Sigmoid colon (tissue), 6 donors: ENCODE measurements at regions not wholly inside any gene's neighbourhood (a gene's known extent, or its start where the extent isn't known, plus 50 kb on each side); places are given as distances from the start of the nearest gene placed in this dataset.
"Not testable (repeated sequence)": the region's sequence is repeated elsewhere in the genome, so short reads cannot be mapped to it uniquely, and the experiment has no call there.

Experiments used
- DNase-seq: peaks from one replicate; pipeline ENCODE4 v3.0.0-alpha.2; 2019
- H3K27ac ChIP-seq, 4 donors: fragments of 200-600 bp; sonication (generic); one replicate each; pipeline ENCODE4 v1.5.1; 2016 to 2019; ENCODE audit warnings: mild to moderate bottlenecking in 1 of 4
- H3K27me3 ChIP-seq, 3 donors: fragments of 200-600 bp; sonication (generic); one replicate each; pipeline ENCODE4 v1.5.1; 2019; ENCODE audit warnings: mild to moderate bottlenecking in 1 of 3
- H3K36me3 ChIP-seq, 4 donors: fragments of 200-600 bp; sonication (generic); one replicate each; pipeline ENCODE4 v1.5.1; 2016 to 2019
- H3K4me1 ChIP-seq, 4 donors: fragments of 200-600 bp; sonication (generic); one replicate each; pipeline ENCODE4 v1.5.1; 2017 to 2019
- H3K4me3 ChIP-seq, 4 donors: fragments of 200-600 bp; sonication (generic); one replicate each; pipeline ENCODE4 v1.5.1; 2017 to 2019; ENCODE audit warnings: mild to moderate bottlenecking in 2 of 4, moderate library complexity in 1 of 4
- H3K9me3 ChIP-seq, 4 donors: fragments of 200-600 bp in 3 of 4; sonication (generic) in 3 of 4; one replicate each; pipeline versions ENCODE4 v1.5.1 to v1.6.1; 2013 to 2019
- CTCF ChIP-seq, 4 experiments: fragments of 450-650 bp in 3 of 4; fragments of 200-600 bp in 1 of 4; IDR thresholded peaks; one replicate each; pipeline ENCODE4 v1.5.1; 2016 to 2019; ENCODE audit warnings: antibody characterized with exemption in 4 of 4, mild to moderate bottlenecking in 3 of 4, moderate library complexity in 2 of 4
- EP300 ChIP-seq, 4 donors: sonication (generic); formaldehyde crosslinking; IDR thresholded peaks; one replicate each; pipeline ENCODE4 v1.6.1; 2017; ENCODE audit warnings: antibody characterized with exemption in 4 of 4
- POLR2A ChIP-seq, 2 donors: fragments of 450-650 bp; IDR thresholded peaks; one replicate each; pipeline ENCODE4 v1.6.1; 2016; ENCODE audit warnings: antibody characterized with exemption in 2 of 2, mild to moderate bottlenecking in 2 of 2, moderate library complexity in 2 of 2
- POLR2AphosphoS5 ChIP-seq, 4 donors: sonication (generic); formaldehyde crosslinking; IDR thresholded peaks; one replicate each; pipeline ENCODE4 v1.6.1; 2017; ENCODE audit warnings: antibody characterized with exemption in 4 of 4
- WGBS, 2 donors: extraction: QIAGEN DNeasy Blood & Tissue Kit; methylation state at CpG; one replicate each; pipeline ENCODE4 v1.1.7; 2013; 5-methylcytosine and 5-hydroxymethylcytosine counted together
- intact Hi-C: fragments of 100-400 bp; cut with DNase I; formaldehyde crosslinking; loops from one replicate; pipeline ENCODE4 v1.15.1; 2023
- donor health status: healthy with polysubstance abuse.
- donor health status: healthy.

DNA sequence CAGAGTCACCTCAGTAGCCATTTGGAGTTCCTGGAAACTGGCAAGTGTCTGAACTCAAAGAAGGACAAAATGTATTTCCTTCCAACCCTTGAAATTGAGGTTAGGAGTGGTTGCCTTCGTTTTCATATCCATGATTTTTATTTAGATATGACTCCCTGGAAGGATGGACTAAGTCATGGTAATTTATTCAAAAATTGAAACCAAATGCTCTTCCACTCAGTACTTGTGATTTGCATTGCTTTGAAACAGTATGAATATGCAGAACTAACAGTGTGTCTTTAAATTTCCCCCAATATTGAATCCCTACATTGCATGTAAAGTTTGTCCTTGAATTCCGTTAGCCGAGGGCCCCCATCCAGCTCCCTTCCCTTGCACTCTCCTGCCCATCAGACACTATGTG lies 112.1 kb upstream of the DNAH14 start:
- Histone ChIP-seq H3K27ac (no peak overlapping the region), H3K27me3 (no peaks in the 10 kb centered on the region), H3K9me3 (peaks cover 0 to 4% (median 0%) of the 10 kb centered on the region in 4 donors), H3K36me3 (no peaks in the 10 kb centered on the region), H3K4me1 (no peaks in the 10 kb centered on the region), H3K4me3 (no peak overlapping the region)
- intact Hi-C loops = no loop called here
- no peak for DNase-seq
- no peak for TF ChIP-seq CTCF (IDR thresholded peaks at IDR 0.05)
- no peak for TF ChIP-seq EP300 (IDR thresholded peaks at IDR 0.05)
- 60 to 78% methylated on average over 3 of the region's 3 CpGs for WGBS, 2 donors

DNA sequence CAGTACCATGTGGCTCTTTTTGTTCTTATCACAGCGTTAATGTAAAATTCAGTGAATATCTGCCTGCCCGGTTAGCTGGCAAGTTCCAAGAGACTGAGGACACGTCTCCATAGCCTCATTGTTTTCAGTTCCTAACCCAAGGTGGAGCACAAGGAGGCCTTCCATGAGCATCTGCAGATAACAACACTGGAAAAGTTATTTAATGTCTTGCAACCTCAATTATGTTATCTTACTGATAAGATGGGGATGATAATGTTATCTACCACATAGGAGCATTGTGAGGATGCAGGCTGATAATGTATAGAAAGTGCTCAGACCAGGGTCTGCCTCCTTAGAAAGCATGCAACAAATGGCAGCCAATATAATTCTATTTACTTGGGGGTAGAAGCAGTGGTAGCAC lies 109.6 kb upstream of the DNAH14 start:
- intact Hi-C loops = no loop called here
- Histone ChIP-seq H3K36me3 (no peaks in the 10 kb centered on the region), H3K4me3 (no peak overlapping the region), H3K4me1 (no peaks in the 10 kb centered on the region), H3K27me3 (no peaks in the 10 kb centered on the region), H3K27ac (no peak overlapping the region), H3K9me3 (peaks cover 0 to 4% (median 3%) of the 10 kb centered on the region in 4 donors)
- WGBS, 2 donors = 68 to 88% methylated on average over 3 of the region's 3 CpGs
- no peak for DNase-seq
- TF ChIP-seq CTCF (IDR thresholded peaks at IDR 0.05) = no peak
- TF ChIP-seq POLR2A (IDR thresholded peaks at IDR 0.05) = no peak

DNA sequence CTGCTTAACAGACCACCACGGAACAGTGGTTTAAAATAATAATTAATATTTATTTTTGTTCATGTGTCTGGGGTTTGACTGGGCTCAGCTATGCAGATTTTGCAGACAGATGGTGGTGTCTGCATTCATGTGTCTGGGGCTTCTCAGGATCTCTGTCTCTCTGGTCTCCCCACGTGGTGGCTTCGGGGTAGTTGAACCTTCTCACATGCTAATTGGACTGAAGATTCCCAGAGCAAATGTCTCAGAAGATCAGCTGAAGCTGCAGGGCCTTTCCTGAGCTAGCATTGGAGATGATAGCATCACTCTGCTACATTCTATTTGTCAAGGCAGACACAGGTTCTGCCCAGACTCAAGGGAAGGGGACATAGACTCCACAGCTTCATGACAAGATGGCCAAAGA lies 109.1 kb upstream of the DNAH14 start:
- H3K27ac ChIP-seq = no peak overlapping the region
- no peak for DNase-seq
- no peaks in the 10 kb centered on the region for H3K27me3 ChIP-seq
- no peaks in the 10 kb centered on the region for H3K36me3 ChIP-seq
- no peaks in the 10 kb centered on the region for H3K4me1 ChIP-seq
- intact Hi-C loops = no loop called here
- peaks cover 0 to 4% (median 3%) of the 10 kb centered on the region in 4 donors for H3K9me3 ChIP-seq
- no peak overlapping the region for H3K4me3 ChIP-seq
- TF ChIP-seq POLR2A (IDR thresholded peaks at IDR 0.05) (no peak), POLR2AphosphoS5 (IDR thresholded peaks at IDR 0.05) (no peak), EP300 (IDR thresholded peaks at IDR 0.05) (no peak), CTCF (IDR thresholded peaks at IDR 0.05) (no peak)
- whole genome bisulfite sequencing, 2 donors = 64 to 70% methylated on average over 3 of the region's 3 CpGs

GRCh38 chr1:224821751-224822150 lies 107.7 kb upstream of the DNAH14 start:
- H3K27ac ChIP-seq, H3K27me3 ChIP-seq, H3K4me3 ChIP-seq, intact Hi-C loops, H3K36me3 ChIP-seq, H3K4me1 ChIP-seq, H3K9me3 ChIP-seq, DNase-seq: not testable (repeated sequence)
- WGBS, 2 donors = 93 to 96% methylated on average over 8 of the region's 8 CpGs

GRCh38 chr1:224825525-224826000 lies 103.9 kb upstream of the DNAH14 start:
- Histone ChIP-seq H3K4me1 (no peaks in the 10 kb centered on the region), H3K36me3 (no peaks in the 10 kb centered on the region), H3K4me3 (no peak overlapping the region), H3K27ac (no peak overlapping the region), H3K9me3 (peaks cover 0 to 4% (median 3%) of the 10 kb centered on the region in 4 donors), H3K27me3 (no peaks in the 10 kb centered on the region)
- TF ChIP-seq POLR2AphosphoS5 (IDR thresholded peaks at IDR 0.05) (no peak), EP300 (IDR thresholded peaks at IDR 0.05) (no peak), CTCF (IDR thresholded peaks at IDR 0.05) (no peak), POLR2A (IDR thresholded peaks at IDR 0.05) (no peak)
- 51 to 88% methylated on average over 1 of the region's 1 CpG for WGBS, 2 donors
- intact Hi-C loops = no loop called here
- no peak for DNase-seq
